ENCODE measurements at regions not wholly inside any gene's neighbourhood (a gene's known extent, or its start where the extent isn't known, plus 50 kb on each side); places are given as distances from the start of the nearest gene placed in this dataset.

- no peak for TF ChIP-seq EP300 (IDR thresholded peaks at IDR 0.05)
- TF ChIP-seq CTCF (IDR thresholded peaks at IDR 0.05), result no peak
These were observed 306.1 kb downstream of the DAD1 start for GRCh38 chr14:22282949-22283348.

All from upper lobe of left lung (tissue), 4 donors.